ENCODE measurements at regions not wholly inside any gene's neighbourhood (a gene's known extent, or its start where the extent isn't known, plus 50 kb on each side); places are given as distances from the start of the nearest gene placed in this dataset.

- Histone ChIP-seq H4K20me1 (ENCODE audit: insufficient read depth, low read length) (no peaks in the 10 kb centered on the region), H3K79me2 (ENCODE audit: insufficient read depth, low read length) (no peaks in the 10 kb centered on the region), H3K4me1 (ENCODE audit: insufficient read depth, low read length, severe bottlenecking) (no peaks in the 10 kb centered on the region), H3K36me3 (ENCODE audit: insufficient read depth, low read length) (no peaks in the 10 kb centered on the region), H3K9me3 (ENCODE audit: low read length) (no peaks in the 10 kb centered on the region), H2AFZ (ENCODE audit: low read length) (no peak overlapping the region), H3K9ac (ENCODE audit: low read length) (no peak overlapping the region), H3K4me3 (ENCODE audit: low read depth, low read length, poor library complexity, severe bottlenecking) (no peak overlapping the region), H3K27me3 (ENCODE audit: insufficient read depth, low read length) (no peaks in the 10 kb centered on the region), H3K4me2 (ENCODE audit: low read length) (no peak overlapping the region), H3K9me2 (ENCODE audit: low read depth, low read length) (no peaks in the 10 kb centered on the region), H3K27ac (ENCODE audit: low read depth, low read length, poor library complexity, severe bottlenecking) (no peak overlapping the region), H3F3A (ENCODE audit: insufficient read depth, low read length) (no peaks in the 10 kb centered on the region)
- TF ChIP-seq EZH2 (IDR thresholded peaks at IDR 0.05; ENCODE audit: borderline replicate concordance, low read length) (no peak), CTCF (IDR thresholded peaks at IDR 0.05; ENCODE audit: low read length) (no peak)
Measured at GRCh38 chr5:91976451-91976850, 593.3 kb upstream of the ARRDC3 start.

- no peaks in the 10 kb centered on the region for H3K4me1 ChIP-seq (ENCODE audit: insufficient read depth, low read length, severe bottlenecking)
- no peaks in the 10 kb centered on the region for H3K9me3 ChIP-seq (ENCODE audit: low read length)
- no peaks in the 10 kb centered on the region for H3K79me2 ChIP-seq (ENCODE audit: insufficient read depth, low read length)
- no peak overlapping the region for H3K27ac ChIP-seq (ENCODE audit: low read depth, low read length, poor library complexity, severe bottlenecking)
- no peaks in the 10 kb centered on the region for H3K27me3 ChIP-seq (ENCODE audit: insufficient read depth, low read length)
- TF ChIP-seq EZH2 (IDR thresholded peaks at IDR 0.05; ENCODE audit: borderline replicate concordance, low read length) (no peak), CTCF (IDR thresholded peaks at IDR 0.05; ENCODE audit: low read length) (no peak)
- no peak overlapping the region for H2AFZ ChIP-seq (ENCODE audit: low read length)
- H3K9me2 ChIP-seq (ENCODE audit: low read depth, low read length), result no peaks in the 10 kb centered on the region
- H3F3A ChIP-seq (ENCODE audit: insufficient read depth, low read length), result no peaks in the 10 kb centered on the region
- no peak overlapping the region for H3K9ac ChIP-seq (ENCODE audit: low read length)
- no peak overlapping the region for H3K4me2 ChIP-seq (ENCODE audit: low read length)
- no peak overlapping the region for H3K4me3 ChIP-seq (ENCODE audit: low read depth, low read length, poor library complexity, severe bottlenecking)
- no peaks in the 10 kb centered on the region for H3K36me3 ChIP-seq (ENCODE audit: insufficient read depth, low read length)
- H4K20me1 ChIP-seq (ENCODE audit: insufficient read depth, low read length), result no peaks in the 10 kb centered on the region
Measured at GRCh38 chr5:91963166-91963565, 580.0 kb upstream of the ARRDC3 start.

- no peak overlapping the region for H3K27ac ChIP-seq (ENCODE audit: low read depth, low read length, poor library complexity, severe bottlenecking)
- no peaks in the 10 kb centered on the region for H3K36me3 ChIP-seq (ENCODE audit: insufficient read depth, low read length)
- no peak overlapping the region for H3K4me2 ChIP-seq (ENCODE audit: low read length)
- no peaks in the 10 kb centered on the region for H4K20me1 ChIP-seq (ENCODE audit: insufficient read depth, low read length)
- no peaks in the 10 kb centered on the region for H3K79me2 ChIP-seq (ENCODE audit: insufficient read depth, low read length)
- no peak overlapping the region for H3K4me3 ChIP-seq (ENCODE audit: low read depth, low read length, poor library complexity, severe bottlenecking)
- no peaks in the 10 kb centered on the region for H3F3A ChIP-seq (ENCODE audit: insufficient read depth, low read length)
- no peak overlapping the region for H3K9ac ChIP-seq (ENCODE audit: low read length)
- H3K27me3 ChIP-seq (ENCODE audit: insufficient read depth, low read length), result no peaks in the 10 kb centered on the region
- H3K4me1 ChIP-seq (ENCODE audit: insufficient read depth, low read length, severe bottlenecking), result no peaks in the 10 kb centered on the region
- no peaks in the 10 kb centered on the region for H3K9me3 ChIP-seq (ENCODE audit: low read length)
- TF ChIP-seq CTCF (IDR thresholded peaks at IDR 0.05; ENCODE audit: low read length) (no peak), EZH2 (IDR thresholded peaks at IDR 0.05; ENCODE audit: borderline replicate concordance, low read length) (no peak)
- H3K9me2 ChIP-seq (ENCODE audit: low read depth, low read length), result no peaks in the 10 kb centered on the region
- no peak overlapping the region for H2AFZ ChIP-seq (ENCODE audit: low read length)
Measured at GRCh38 chr5:91957666-91958065, 574.5 kb upstream of the ARRDC3 start.

All from OCI-LY1 (cell line).